Omental fat pad (tissue), 3 donors: ENCODE measurements at regions not wholly inside any gene's neighbourhood (a gene's known extent, or its start where the extent isn't known, plus 50 kb on each side); places are given as distances from the start of the nearest gene placed in this dataset.

Experiments
- ATAC-seq: fragments of 150-250 bp; one replicate; pipeline ENCODE4 v1.9.1; 2016; ENCODE audit warnings: mild to moderate bottlenecking, moderate library complexity; ENCODE audit not compliant: low FRiP score
- DNase-seq: peaks from one replicate; pipeline ENCODE4 v3.0.0-alpha.2; 2019; ENCODE audit warnings: low spot score
- CTCF ChIP-seq, 3 donors: fragments of 450-650 bp; IDR thresholded peaks; one replicate each; pipeline ENCODE4 v1.5.1; 2016 to 2017; ENCODE audit warnings: antibody characterized with exemption in 3 of 3, mild to moderate bottlenecking in 3 of 3, moderate library complexity in 2 of 3

GRCh38 chr7:8906396-8907075 lies 473.1 kb downstream of the NXPH1 start:
- no peak for ATAC-seq
- no peak for DNase-seq
- TF ChIP-seq CTCF (IDR thresholded peaks at IDR 0.05): no peak

GRCh38 chr7:8908889-8909288 lies 475.5 kb downstream of the NXPH1 start:
- DNase-seq (no peak), ATAC-seq (no peak)
- TF ChIP-seq CTCF (IDR thresholded peaks at IDR 0.05): no peak

GRCh38 chr7:8913682-8914081 lies 480.3 kb downstream of the NXPH1 start:
- DNase-seq: no peak
- ATAC-seq: no peak
- no peak for TF ChIP-seq CTCF (IDR thresholded peaks at IDR 0.05)

- no peak for DNase-seq
- no peak for TF ChIP-seq CTCF (IDR thresholded peaks at IDR 0.05)
- no peak for ATAC-seq
Measured at GRCh38 chr7:8921807-8922206, 488.4 kb downstream of the NXPH1 start.

GRCh38 chr7:8922726-8923125 lies 489.3 kb downstream of the NXPH1 start:
- no peak for ATAC-seq
- TF ChIP-seq CTCF (IDR thresholded peaks at IDR 0.05): no peak
- DNase-seq: no peak

GRCh38 chr7:8923164-8923806 lies 489.9 kb downstream of the NXPH1 start:
- no peak for ATAC-seq
- TF ChIP-seq CTCF (IDR thresholded peaks at IDR 0.05): no peak

More at GRCh38 chr7:8923164-8923806, 489.9 kb downstream of the NXPH1 start:
- no peak for DNase-seq
